ENCODE measurements at regions not wholly inside any gene's neighbourhood (a gene's known extent, or its start where the extent isn't known, plus 50 kb on each side); places are given as distances from the start of the nearest gene placed in this dataset.
"Not testable (repeated sequence)": the region's sequence is repeated elsewhere in the genome, so short reads cannot be mapped to it uniquely, and the experiment has no call there.

DNA sequence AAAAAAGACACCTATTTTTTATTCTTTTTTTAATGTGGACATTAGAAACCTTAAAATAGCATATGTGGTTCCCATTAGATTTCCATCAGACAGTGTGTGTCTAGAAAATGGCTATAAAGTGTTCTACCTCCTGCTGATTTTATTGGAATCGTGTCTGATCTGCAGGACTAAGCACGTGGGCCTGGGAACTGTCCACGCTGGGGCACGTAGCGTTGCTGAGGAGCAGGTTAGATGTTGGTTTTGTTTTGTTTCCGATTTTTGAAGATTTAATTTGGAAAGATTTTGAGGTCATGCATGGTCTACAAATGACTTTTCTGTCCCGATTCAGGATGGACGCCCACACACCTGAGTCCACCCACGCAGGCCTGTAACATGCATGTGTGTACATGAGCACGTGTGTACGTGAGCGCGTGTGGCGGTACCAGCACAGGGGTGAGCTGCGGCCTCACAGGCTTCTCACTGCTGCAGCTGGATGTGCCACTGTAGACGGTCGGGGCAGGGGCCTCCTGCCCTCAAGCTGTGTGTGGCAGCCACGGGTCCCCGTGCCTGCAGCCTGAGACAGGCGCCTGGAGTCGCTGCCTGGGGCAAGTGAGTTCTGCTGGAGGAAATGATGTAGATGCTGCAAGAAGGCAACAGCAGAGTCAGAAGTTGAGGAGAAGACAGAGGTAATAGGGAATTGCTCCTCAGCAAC, 99.7 kb upstream of the CTDP1 start:
- peak; percentile 40 for DNase-seq

DNA sequence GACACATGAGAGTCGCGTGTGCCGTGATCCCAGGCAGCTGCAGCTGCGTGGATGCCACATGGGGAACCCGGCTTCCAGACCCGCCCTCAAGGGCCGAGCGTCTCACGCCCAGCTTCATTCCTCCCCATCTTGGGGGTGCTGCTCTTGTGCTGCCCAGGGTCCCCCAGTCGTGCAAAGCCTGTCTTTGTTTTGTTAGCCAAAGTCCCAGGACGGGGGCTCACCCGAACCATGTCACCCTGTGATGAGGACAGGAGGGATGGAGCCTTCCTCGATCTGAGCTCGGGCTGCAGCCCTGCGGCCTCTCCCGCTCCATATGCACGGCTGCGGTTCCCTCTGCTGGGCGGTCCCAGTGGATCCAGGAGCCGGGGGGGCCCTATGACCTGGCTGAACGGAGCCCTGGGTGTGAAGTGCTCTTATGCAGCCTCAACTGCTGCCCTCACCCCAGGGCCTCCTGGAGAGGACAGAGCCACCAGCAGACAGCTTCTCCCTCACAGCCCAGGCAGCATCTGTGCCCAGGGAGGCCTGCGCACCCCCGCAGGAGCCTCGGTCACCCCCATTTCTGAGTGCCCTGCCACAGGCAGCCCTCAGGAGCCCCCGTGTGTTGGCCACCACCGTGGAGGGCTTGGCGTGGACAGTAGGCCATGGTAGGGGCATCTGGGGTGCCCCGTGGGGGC, 99.0 kb upstream of the CTDP1 start:
- DNase-seq: peak; percentile 40

DNA sequence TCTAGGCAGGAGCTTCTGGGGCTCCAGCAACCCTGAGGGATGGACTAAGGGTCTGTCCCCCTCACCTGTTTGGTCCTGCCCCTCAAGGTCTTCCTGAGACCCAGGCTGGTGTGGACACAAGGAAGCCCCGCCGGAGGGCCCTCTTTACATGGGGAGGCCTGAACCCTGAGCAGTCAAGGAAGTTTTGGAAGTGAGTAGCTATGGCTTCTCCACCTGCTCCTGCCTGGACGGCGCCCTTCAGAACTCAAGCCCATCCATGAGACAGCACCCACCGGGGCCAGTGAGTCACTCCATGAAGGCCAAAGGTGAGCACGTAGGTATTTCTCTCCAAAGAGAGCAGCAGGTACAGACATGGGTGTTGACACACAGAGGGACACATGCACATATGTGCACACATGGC, 98.2 kb upstream of the CTDP1 start:
- DNase-seq: peak; percentile 34

GRCh38 chr18:79581911-79582310, 97.7 kb upstream of the CTDP1 start:
- DNase-seq: peak; percentile 25

GRCh38 chr18:79582978-79583377, 96.6 kb upstream of the CTDP1 start:
- peak; percentile 37 for DNase-seq

DNA sequence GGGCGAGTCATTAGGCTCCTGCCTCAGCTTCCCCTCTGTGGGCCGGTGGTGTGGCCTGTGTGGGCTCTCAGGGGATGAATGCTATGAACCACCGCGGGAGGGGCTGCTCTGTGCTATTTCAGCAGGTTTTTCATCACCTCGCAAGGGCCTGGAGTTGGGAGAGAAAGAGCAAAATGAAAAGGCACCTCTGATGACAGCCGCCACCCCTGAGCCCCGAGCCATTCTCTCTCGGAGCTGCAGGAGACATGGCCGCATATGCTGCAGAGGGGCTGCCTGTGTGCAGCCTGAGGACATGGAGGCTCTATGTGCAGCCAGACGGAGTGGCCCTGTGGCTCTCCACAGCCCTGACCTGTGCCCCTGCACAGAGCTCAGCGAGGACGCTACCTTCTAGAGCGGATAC, 96.2 kb upstream of the CTDP1 start:
- peak; percentile 19 for DNase-seq

DNA sequence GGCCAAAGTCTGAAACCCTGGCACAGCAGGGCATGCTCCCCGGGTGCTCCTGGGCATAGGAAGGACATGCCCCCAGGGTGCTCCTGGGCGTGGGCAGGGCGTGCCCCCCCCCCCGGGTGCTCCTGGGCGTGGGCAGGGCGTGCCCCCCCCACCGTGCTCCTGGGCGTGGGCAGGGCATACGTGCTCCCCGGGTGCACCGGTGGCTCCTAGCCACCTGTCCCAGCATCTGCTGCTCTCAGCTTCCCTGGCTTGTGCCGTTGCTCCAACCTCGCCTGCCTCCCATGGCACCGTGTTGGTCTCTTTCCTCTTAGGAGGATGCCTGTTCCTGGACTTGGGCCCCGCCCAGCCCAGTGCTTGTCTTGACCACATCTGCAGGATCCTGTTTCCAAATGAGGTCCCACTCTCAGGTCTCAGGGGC, 95.6 kb upstream of the CTDP1 start:
- peak; percentile 40 for DNase-seq

DNA sequence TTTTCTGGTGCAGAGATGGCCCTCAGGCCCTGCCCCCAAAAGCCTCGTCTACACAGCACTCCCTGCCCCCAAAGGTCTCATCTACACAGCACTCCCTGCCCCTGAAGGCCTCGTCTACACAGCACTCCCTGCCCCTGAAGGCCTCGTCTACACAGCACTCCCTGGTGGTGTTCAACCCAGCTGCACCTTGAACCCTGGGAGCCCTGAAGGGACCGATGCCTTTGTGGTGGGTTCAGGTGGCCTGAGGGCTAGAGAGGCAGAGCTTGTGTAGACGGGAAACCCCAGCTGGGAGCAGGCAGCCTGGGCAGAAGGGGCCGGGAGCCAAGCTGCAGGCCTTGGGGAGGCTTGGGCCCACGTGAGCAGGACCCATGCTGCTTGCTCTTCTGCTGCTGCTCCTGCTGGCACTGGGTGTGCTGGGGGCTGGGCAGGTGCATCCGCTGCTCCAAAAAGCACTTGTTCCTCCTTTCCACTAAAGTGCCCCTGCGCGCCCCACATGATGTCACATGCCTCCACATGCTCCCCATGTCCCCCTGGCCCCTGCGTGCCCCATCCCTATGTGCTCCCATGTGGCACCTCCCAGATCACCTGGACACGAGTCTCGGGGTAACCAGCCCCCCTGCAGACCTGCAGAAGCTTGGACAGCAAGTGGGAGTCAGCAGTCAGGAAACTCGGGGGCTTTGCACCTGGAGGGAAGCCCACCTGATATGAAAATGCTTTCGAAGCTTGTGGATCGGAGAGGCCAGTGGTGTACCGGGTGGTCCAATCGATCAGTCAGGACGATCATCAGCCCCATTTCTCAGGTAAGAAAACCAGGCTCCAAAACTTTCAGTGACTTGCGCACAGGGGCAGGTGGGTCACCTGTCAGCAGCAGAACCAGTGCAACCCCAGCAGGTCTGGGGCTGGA, 94.9 kb upstream of the CTDP1 start:
- peak; percentile 35 for DNase-seq

- DNase-seq: peak; percentile 48
Measured at GRCh38 chr18:79585395-79586370, 93.9 kb upstream of the CTDP1 start.

DNA sequence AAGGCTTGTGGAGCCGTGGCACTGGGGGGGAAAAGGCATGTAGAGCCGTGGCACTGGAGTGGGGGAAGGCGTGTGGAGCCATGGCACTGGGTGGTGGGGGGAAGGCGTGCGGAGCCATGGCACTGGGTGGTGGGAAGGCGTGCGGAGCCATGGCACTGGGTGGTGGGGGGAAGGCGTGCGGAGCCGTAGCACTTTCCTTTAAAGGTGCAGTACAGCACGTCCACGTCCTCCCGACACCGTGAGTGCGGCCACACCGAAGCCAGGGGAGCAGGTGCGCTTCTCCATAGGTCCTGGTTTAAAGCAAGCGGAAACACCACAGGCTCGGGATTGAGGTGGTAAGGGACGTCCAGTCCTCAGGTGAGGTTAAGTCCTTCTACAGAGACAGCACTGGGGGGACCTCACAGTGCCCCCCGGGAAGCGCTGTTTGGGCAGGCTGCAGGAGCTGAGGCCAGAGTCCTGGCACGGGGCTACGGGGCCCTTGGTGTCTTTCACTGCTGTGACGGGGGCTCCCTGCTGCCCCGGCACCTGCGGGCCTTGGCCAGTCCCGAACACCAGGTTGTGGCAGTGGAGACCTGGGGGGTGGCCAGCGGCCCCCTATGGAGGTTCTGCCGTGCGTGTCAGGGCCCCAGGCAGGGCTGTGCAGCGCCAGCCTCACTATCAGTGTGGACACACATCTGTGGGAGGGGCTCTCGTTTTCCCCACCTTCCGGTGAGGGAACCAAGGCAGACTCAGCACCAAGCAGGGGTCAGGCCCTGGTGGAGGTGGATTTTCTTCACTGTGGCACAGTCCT, 93.0 kb upstream of the CTDP1 start:
- DNase-seq: peak; percentile 42

DNA sequence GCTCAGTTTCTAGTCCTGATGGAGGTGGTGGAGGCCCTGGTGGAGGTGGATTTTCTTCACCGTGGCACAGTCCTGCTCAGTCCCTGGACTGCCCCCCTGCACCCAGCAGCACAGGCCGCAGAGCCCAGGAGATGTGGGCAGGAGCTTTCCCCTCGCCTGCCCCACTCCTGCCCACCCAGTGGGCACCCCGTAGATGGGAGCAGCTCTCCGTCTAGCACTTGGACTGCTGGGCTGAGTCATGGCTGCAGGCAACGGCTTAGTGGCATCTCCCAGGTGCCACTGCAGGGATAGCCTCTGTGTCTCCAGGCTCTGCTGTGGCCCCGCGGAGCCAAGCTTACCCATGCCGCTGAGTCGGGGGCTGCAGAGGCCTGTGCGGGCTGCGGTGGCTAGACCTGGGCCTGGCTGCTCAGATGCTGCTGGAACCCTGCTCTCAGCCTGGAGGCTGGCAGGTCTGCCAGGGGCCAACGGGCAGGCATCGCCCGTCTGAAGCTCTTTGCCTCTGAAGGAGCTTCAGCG, 92.3 kb upstream of the CTDP1 start:
- no peak for DNase-seq

GRCh38 chr18:79587779-79588635, 91.6 kb upstream of the CTDP1 start:
- DNase-seq: peak; percentile 78

DNA sequence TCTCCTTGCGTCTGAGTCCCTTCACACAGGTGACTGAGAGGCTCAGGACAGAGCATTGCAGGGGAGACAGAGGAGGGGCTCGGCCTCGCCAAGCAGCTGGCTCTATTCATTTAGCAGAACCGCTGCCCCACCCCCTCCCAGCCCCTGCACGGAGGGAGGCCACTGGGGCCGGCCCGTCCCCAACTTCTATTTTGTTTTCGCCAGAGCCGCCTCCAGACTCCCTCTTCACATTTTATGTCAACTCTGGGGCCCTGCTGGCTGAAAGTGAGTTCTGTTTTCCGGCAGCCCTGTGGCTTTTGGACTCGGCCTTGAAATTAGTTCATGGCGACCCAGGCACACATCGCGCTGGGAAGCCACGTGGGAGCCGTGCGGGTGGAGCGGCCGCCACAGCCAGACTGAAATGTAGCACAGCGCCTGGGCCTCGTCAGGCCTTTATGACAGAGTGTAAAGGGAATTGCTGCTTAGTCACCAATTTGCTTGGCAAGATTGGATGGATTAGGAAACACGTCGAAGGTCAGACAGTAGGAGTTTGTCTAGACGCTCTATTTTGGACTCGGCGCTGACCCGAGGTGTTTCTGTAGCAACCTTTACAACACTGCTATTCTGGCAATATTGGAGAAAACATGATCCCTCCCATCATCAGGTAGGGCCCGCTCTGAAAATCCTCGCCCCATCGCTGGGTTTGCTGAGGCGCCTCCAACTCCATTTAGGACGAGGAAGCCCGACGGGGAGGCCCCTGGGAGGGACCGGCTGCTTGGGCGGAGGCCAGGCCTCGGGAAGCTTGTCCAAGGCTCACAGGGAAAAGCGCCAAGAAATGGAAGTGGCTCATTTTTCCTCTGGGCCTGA, 90.7 kb upstream of the CTDP1 start:
- DNase-seq: peak; percentile 94

GRCh38 chr18:79589601-79590091, 90.0 kb upstream of the CTDP1 start:
- DNase-seq: no peak

DNA sequence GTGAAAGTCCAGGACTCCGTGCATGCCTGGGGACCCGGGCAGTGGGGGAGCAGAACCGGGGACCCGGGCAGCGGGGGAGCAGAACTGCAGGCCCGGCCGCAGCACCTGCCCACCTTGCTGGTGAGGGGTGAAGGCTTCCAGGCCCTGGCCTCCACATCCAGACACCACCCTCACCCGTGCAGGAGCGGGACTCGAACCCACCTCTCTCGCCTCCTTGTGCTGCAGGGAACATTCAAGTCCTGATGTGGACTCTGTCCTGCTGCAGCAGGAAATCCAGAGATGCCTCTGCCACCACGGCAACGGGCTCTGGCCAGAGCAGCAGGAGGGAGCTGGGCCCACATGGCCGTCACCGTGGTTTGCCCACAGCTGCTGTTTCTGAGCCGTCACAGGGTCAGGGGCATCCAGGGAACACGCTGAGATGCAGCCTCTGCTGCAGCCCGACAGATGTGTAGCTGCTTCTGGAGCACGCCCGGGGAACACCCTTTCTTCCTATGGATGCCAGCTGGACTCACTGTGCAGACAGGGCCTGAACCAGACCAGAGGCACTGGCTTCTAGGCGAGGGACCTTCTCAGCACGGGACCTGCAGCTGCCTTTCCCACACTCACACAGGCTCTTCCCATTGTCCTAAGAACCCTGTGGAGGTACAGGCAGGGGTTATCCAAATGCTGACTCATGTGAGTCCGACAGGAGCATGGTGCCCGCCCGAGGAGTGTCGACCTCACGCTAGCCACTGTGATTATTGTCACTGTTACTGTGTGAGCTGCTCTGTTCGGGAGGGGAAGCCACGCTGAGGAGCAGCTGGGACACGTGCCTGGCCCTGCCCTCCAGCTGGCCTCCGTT, 89.2 kb upstream of the CTDP1 start:
- peak; percentile 69 for DNase-seq

DNA sequence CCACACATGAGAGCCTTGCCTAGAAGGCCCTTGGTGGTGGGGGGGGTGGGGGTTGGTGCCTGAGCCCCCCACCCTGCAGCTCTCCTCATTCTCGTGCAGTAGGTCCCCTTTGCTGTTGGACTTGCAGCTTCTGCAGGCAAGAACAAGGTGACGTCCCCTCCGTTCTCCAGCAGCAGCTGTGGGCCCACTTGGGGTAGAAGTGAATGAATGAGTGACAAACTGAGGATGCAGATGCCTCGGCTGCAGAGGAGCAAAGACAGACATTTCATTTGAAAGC, 88.6 kb upstream of the CTDP1 start:
- no peak for DNase-seq

DNA sequence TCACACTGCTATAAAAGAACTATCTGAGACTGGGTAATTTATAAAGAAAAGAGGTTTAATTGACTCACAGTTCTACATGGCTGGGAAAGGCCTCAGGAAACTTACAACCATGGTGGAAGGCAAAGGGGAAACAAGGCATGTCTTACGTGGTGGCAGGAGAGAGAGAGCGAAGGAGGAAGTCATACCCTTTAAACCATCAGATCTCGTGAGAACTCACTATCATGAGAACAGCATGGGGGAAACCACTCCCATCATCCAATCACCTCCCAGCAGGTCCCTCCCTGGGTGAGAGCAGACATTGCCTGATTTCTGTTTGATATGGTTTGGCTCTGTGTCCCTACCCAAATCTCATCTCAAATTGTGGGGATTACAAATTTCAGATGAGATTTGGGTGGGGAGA, 86.9 kb upstream of the CTDP1 start:
- not testable (repeated sequence) for DNase-seq

DNA sequence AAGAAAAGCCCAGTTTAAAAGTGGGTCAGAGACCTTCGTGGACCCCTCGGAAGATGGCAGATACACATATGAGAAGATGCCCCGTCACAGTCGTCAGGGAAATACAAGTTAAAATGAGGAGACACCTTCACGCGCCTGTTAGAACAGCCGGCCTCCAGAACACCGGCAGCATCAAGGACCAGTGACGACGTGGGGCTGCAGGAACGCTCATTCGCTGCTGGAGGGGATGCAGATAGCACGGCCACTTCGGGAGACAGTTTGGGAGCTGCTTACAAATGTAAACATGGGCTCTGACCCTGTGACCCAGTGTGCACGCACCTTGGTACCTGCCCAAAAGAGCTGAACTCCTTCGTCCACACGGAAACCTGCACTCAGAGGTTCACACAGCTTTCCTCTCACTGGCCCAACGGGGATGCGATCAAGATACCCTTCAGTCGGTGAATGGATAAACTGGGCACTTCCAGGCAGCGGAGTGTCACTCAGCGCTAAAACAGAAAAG, 83.7 kb upstream of the CTDP1 start:
- DNase-seq: peak; percentile 12
